Neuronal stem cell (in vitro differentiated cells): ENCODE measurements at regions not wholly inside any gene's neighbourhood (a gene's known extent, or its start where the extent isn't known, plus 50 kb on each side); places are given as distances from the start of the nearest gene placed in this dataset.
A peak's percentile ranks its signal among the peaks of the same experiment; 100 is the strongest.

ENCODE experiments used
- DNase-seq: peaks from one replicate; pipeline ENCODE4 v3.0.0-alpha.2; 2013; ENCODE audit warnings: low spot score
- H2AFZ ChIP-seq: one replicate; pipeline ENCODE4 v1.6.1; 2013; ENCODE audit warnings: mild to moderate bottlenecking, low read length, inconsistent platforms
- H2AK5ac ChIP-seq: 2 replicates; pipeline ENCODE4 v1.6.1; 2013; ENCODE audit warnings: low read depth, mild to moderate bottlenecking, inconsistent platforms, low read length, moderate library complexity, mixed read lengths
- H2BK120ac ChIP-seq: 2 replicates; pipeline ENCODE4 v1.6.1; 2013; ENCODE audit warnings: low read depth, mild to moderate bottlenecking, inconsistent platforms, low read length, moderate library complexity, mixed read lengths
- H2BK12ac ChIP-seq: one replicate; pipeline ENCODE4 v1.6.1; 2013; ENCODE audit warnings: low read length, inconsistent platforms
- H2BK15ac ChIP-seq: 2 replicates; pipeline ENCODE4 v1.6.1; 2013; ENCODE audit warnings: mild to moderate bottlenecking, low read length, inconsistent platforms, mixed read lengths
- H2BK5ac ChIP-seq: one replicate; pipeline ENCODE4 v1.6.1; 2013; ENCODE audit warnings: inconsistent platforms, mild to moderate bottlenecking, low read length, moderate library complexity
- H3K14ac ChIP-seq: one replicate; pipeline ENCODE4 v1.6.1; 2013; ENCODE audit warnings: low read length, inconsistent platforms
- H3K18ac ChIP-seq: 2 replicates; pipeline ENCODE4 v1.6.1; 2013; ENCODE audit warnings: low read length, inconsistent platforms
- H3K23ac ChIP-seq: 2 replicates; pipeline ENCODE4 v1.6.1; 2013; ENCODE audit warnings: low read depth, mild to moderate bottlenecking, mixed read lengths, low read length, inconsistent platforms; ENCODE audit not compliant: poor library complexity
- H3K27ac ChIP-seq: replicated peaks from 3 replicates; pipeline ENCODE4 v1.5.1; 2013; ENCODE audit warnings: low read length, inconsistent platforms
- H3K27me3 ChIP-seq, 3 experiments: 2 replicates each; pipeline ENCODE4 v1.6.1; 2013; ENCODE audit warnings: low read length in 3 of 3, mild to moderate bottlenecking in 2 of 3, inconsistent platforms in 1 of 3, low read depth in 1 of 3, mixed read lengths in 1 of 3, moderate library complexity in 1 of 3; ENCODE audit not compliant: control insufficient read depth in 3 of 3, insufficient read depth in 3 of 3
- H3K36me3 ChIP-seq, 2 donors: replicated peaks in 1 of 2; 2 replicates each; pipeline ENCODE4 v1.6.1; 2013; ENCODE audit warnings: low read length in 2 of 2; ENCODE audit not compliant: control insufficient read depth in 2 of 2, insufficient read depth in 2 of 2
- H3K4ac ChIP-seq: 2 replicates; pipeline ENCODE4 v1.6.1; 2013; ENCODE audit warnings: inconsistent platforms, mild to moderate bottlenecking, low read length, moderate library complexity
- H3K4me1 ChIP-seq, 2 donors: 1 replicate in 1 of 2; 2 replicates in 1 of 2; pipeline ENCODE4 v1.6.1; 2013; ENCODE audit warnings: low read length in 2 of 2, low read depth in 1 of 2; ENCODE audit not compliant: control insufficient read depth in 2 of 2, insufficient read depth in 1 of 2
- H3K4me2 ChIP-seq: one replicate; pipeline ENCODE4 v1.6.1; 2013; ENCODE audit warnings: mild to moderate bottlenecking, low read length, inconsistent platforms; ENCODE audit not compliant: insufficient read depth, poor library complexity, severe bottlenecking
- H3K4me3 ChIP-seq, 2 donors: 2 replicates each; pipeline ENCODE4 v1.5.1; 2013; ENCODE audit warnings: low read length in 2 of 2, mild to moderate bottlenecking in 2 of 2, inconsistent platforms in 1 of 2, moderate library complexity in 1 of 2
- H3K79me1 ChIP-seq: one replicate; pipeline ENCODE4 v1.6.1; 2013; ENCODE audit warnings: low read depth, mild to moderate bottlenecking, inconsistent platforms, low read length, moderate library complexity
- H3K9ac ChIP-seq: one replicate; pipeline ENCODE4 v1.6.1; 2013; ENCODE audit warnings: mild to moderate bottlenecking, low read depth, low read length, inconsistent platforms; ENCODE audit not compliant: poor library complexity
- H3K9me3 ChIP-seq, 2 donors: replicated peaks in 1 of 2; 2 replicates each; pipeline versions ENCODE3 to v1.6.1; 2013; ENCODE audit warnings: low read length in 2 of 2, mild to moderate bottlenecking in 2 of 2, inconsistent platforms in 1 of 2, low read depth in 1 of 2, mixed read lengths in 1 of 2, moderate library complexity in 1 of 2; ENCODE audit not compliant: control insufficient read depth in 2 of 2, insufficient read depth in 1 of 2
- H4K8ac ChIP-seq: one replicate; pipeline ENCODE4 v1.6.1; 2013; ENCODE audit warnings: low read depth, mild to moderate bottlenecking, inconsistent platforms, low read length, moderate library complexity
- H4K91ac ChIP-seq: one replicate; pipeline ENCODE4 v1.6.1; 2013; ENCODE audit warnings: low read length, low read depth, mild to moderate bottlenecking, inconsistent platforms; ENCODE audit not compliant: poor library complexity
- WGBS, 2 donors: extraction: QIAGEN DNeasy Blood & Tissue Kit; methylation state at CpG; one replicate each; pipeline ENCODE4 v1.1.7; 2013; ENCODE audit warnings: missing lambda C conversion rate in 2 of 2, mixed read lengths in 1 of 2; ENCODE audit not compliant: insufficient read length in 2 of 2, insufficient replicate concordance in 1 of 2; ENCODE audit errors: extremely low coverage in 2 of 2; 5-methylcytosine and 5-hydroxymethylcytosine counted together

- no peak overlapping the region for H3K14ac ChIP-seq
- no peak overlapping the region for H4K8ac ChIP-seq
- H3K4ac ChIP-seq = no peak overlapping the region
- no peak overlapping the region for H2AK5ac ChIP-seq
- no peak overlapping the region for H2BK15ac ChIP-seq
- H4K91ac ChIP-seq = no peak overlapping the region
- no peaks in the 10 kb centered on the region for H3K9me3 ChIP-seq
- peaks cover 0 to 25% (median 6%) of the 10 kb centered on the region in 3 experiments for H3K27me3 ChIP-seq
- peaks cover 7% of the 10 kb centered on the region in 2 donors for H3K4me1 ChIP-seq
- H3K23ac ChIP-seq = no peak overlapping the region
- H3K79me1 ChIP-seq = no peaks in the 10 kb centered on the region
- no peak overlapping the region for H3K27ac ChIP-seq
- H3K4me2 ChIP-seq = peak overlapping the region; percentile 99
- H2AFZ ChIP-seq = no peak overlapping the region
- no peak overlapping the region for H2BK5ac ChIP-seq
- no peaks in the 10 kb centered on the region for H3K36me3 ChIP-seq
- no CpG with 5 or more reads among the region's 9 CpGs for WGBS, 2 donors
- no peak overlapping the region for H2BK120ac ChIP-seq
- DNase-seq = no peak
- peak overlapping the region; percentile 53 for H3K18ac ChIP-seq
- peak overlapping the region; percentile 57 to 87 for H3K4me3 ChIP-seq
- no peak overlapping the region for H3K9ac ChIP-seq
- H2BK12ac ChIP-seq = no peak overlapping the region
Observed at GRCh38 chr17:72590882-72591281, 470.1 kb downstream of the SOX9 start.

- Histone ChIP-seq H3K4me1 (peaks cover 7% of the 10 kb centered on the region in 2 donors), H3K9me3 (no peaks in the 10 kb centered on the region), H4K8ac (no peak overlapping the region), H3K27ac (no peak overlapping the region), H2BK15ac (peak overlapping the region; percentile 66), H2BK120ac (no peak overlapping the region), H3K18ac (peak overlapping the region; percentile 97), H2AFZ (peak overlapping the region; percentile 97), H3K4me3 (peak overlapping the region; percentile 57 to 87), H3K79me1 (no peaks in the 10 kb centered on the region), H3K4ac (no peak overlapping the region), H2BK5ac (peak overlapping the region; percentile 32), H3K4me2 (peak overlapping the region; percentile 99), H3K23ac (peak overlapping the region; percentile 74), H3K14ac (no peak overlapping the region), H4K91ac (no peak overlapping the region), H3K36me3 (no peaks in the 10 kb centered on the region), H3K9ac (peak overlapping the region; percentile 89), H2AK5ac (peak overlapping the region; percentile 51), H3K27me3 (peaks cover 0 to 25% (median 6%) of the 10 kb centered on the region in 3 experiments), H2BK12ac (no peak overlapping the region)
- DNase-seq = peak; percentile 45
- WGBS, 2 donors = no CpG with 5 or more reads among the region's 62 CpGs
Observed at GRCh38 chr17:72591289-72592241, 470.7 kb downstream of the SOX9 start.

- peak; percentile 81 for DNase-seq
- Histone ChIP-seq H3K27ac (peak overlapping the region; percentile 66), H3K18ac (peak overlapping the region; percentile 97), H2BK5ac (no peak overlapping the region), H2BK12ac (no peak overlapping the region), H3K23ac (peak overlapping the region; percentile 74), H3K4ac (no peak overlapping the region), H2AFZ (peak overlapping the region; percentile 97), H2BK15ac (peak overlapping the region; percentile 66), H3K4me2 (peak overlapping the region; percentile 99), H3K4me1 (peaks cover 7% of the 10 kb centered on the region in 2 donors), H3K14ac (peak overlapping the region; percentile 15), H3K9ac (peak overlapping the region; percentile 89), H2BK120ac (no peak overlapping the region), H2AK5ac (no peak overlapping the region), H4K8ac (no peak overlapping the region), H3K36me3 (no peaks in the 10 kb centered on the region), H4K91ac (no peak overlapping the region), H3K27me3 (peaks cover 0 to 25% (median 6%) of the 10 kb centered on the region in 3 experiments), H3K9me3 (no peaks in the 10 kb centered on the region), H3K79me1 (no peaks in the 10 kb centered on the region), H3K4me3 (peak overlapping the region; percentile 57 to 87)
- WGBS, 2 donors = no CpG with 5 or more reads among the region's 71 CpGs
Observed at GRCh38 chr17:72592242-72592966, 471.6 kb downstream of the SOX9 start.

- Histone ChIP-seq H3K4me2 (no peak overlapping the region), H2AFZ (peak overlapping the region; percentile 97), H3K14ac (no peak overlapping the region), H3K36me3 (no peaks in the 10 kb centered on the region), H3K79me1 (no peaks in the 10 kb centered on the region), H2BK15ac (peak overlapping the region; percentile 2), H3K4ac (no peak overlapping the region), H3K4me1 (peaks cover 7% of the 10 kb centered on the region in 2 donors), H3K9me3 (no peaks in the 10 kb centered on the region), H4K8ac (no peak overlapping the region), H2BK5ac (no peak overlapping the region), H3K27me3 (peaks cover 0 to 25% (median 6%) of the 10 kb centered on the region in 3 experiments), H3K9ac (no peak overlapping the region), H2BK12ac (no peak overlapping the region), H4K91ac (no peak overlapping the region), H3K18ac (peak overlapping the region; percentile 46), H3K27ac (no peak overlapping the region), H2AK5ac (peak overlapping the region; percentile 43), H2BK120ac (no peak overlapping the region), H3K23ac (no peak overlapping the region), H3K4me3 (no peak overlapping the region)
- no peak for DNase-seq
- WGBS, 2 donors = no CpG with 5 or more reads among the region's 9 CpGs
Observed at GRCh38 chr17:72592967-72593325, 472.1 kb downstream of the SOX9 start.
